ENCODE measurements at regions not wholly inside any gene's neighbourhood (a gene's known extent, or its start where the extent isn't known, plus 50 kb on each side); places are given as distances from the start of the nearest gene placed in this dataset.

DNA sequence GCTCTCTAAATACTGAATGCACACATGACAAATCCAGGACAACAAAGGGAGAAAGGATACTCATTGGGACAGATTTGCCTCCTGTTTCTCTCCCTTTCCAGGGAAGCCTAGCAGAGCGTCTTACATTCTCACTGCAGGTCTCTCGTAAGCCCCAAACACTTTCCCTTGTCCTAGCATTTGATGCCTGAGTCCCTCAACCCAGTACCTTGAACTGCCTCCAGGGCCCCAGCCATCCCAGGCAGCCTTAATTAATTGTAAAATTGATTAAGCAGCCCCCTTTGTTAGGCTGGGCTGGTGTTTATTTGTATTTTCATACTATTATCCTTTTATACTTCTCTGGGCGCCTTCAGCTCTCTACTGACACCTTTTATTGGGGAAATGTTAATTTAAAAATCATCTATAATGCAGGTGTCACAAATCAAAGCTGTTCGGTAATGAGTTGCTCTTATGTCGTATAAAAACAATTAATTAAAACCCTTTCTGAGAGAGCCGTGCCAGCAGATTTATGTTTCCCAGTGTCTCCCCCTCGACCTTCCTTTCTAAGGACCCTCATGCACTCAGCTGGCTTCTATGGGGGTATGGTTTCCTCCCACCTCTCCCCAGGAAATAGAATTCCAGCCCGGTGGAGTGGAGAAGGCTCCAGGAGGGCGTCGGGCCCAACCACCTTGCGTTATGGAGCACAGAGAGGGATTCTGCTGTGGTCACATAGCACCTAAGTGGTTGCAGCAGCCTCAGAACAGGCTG lies 243.8 kb downstream of the RPS24 start:
- no peak for ATAC-seq
- intact Hi-C loops (cut with DNase I), result no loop called here
- H3K27ac ChIP-seq, result no peak overlapping the region
- no peak for DNase-seq
- no peaks in the 10 kb centered on the region for H3K27me3 ChIP-seq
- no peak overlapping the region for H3K4me3 ChIP-seq
- H3K36me3 ChIP-seq, result no peaks in the 10 kb centered on the region
- TF ChIP-seq, protein P1, sequence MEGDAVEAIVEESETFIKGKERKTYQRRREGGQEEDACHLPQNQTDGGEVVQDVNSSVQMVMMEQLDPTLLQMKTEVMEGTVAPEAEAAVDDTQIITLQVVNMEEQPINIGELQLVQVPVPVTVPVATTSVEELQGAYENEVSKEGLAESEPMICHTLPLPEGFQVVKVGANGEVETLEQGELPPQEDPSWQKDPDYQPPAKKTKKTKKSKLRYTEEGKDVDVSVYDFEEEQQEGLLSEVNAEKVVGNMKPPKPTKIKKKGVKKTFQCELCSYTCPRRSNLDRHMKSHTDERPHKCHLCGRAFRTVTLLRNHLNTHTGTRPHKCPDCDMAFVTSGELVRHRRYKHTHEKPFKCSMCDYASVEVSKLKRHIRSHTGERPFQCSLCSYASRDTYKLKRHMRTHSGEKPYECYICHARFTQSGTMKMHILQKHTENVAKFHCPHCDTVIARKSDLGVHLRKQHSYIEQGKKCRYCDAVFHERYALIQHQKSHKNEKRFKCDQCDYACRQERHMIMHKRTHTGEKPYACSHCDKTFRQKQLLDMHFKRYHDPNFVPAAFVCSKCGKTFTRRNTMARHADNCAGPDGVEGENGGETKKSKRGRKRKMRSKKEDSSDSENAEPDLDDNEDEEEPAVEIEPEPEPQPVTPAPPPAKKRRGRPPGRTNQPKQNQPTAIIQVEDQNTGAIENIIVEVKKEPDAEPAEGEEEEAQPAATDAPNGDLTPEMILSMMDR (IDR thresholded peaks at IDR 0.05), result no peak
- H3K4me1 ChIP-seq, result no peaks in the 10 kb centered on the region
- no peaks in the 10 kb centered on the region for H3K9me3 ChIP-seq

DNA sequence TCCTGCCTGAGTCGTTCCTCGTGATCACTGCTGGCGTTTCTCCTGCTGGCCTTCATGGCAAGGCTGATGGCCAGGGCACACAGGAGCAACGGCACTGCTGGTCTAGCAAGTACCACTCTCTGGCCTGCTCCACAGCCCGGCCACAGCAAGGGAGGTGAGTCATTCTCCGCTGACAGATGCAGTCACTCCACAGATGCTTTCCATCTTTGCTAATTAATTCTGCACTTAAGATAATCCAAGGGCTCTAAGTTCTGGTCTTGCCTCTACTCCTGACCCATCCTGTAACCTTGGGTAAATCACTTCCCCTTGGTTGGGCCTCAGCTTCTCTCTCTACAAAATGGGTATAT lies 244.4 kb downstream of the RPS24 start:
- Histone ChIP-seq H3K27me3 (no peaks in the 10 kb centered on the region), H3K4me1 (no peaks in the 10 kb centered on the region), H3K27ac (no peak overlapping the region), H3K36me3 (no peaks in the 10 kb centered on the region), H3K9me3 (no peaks in the 10 kb centered on the region), H3K4me3 (no peak overlapping the region)
- TF ChIP-seq, protein P1 (IDR thresholded peaks at IDR 0.05), result no peak
- no peak for DNase-seq
- intact Hi-C loops (cut with DNase I), result no loop called here
- peak; percentile 15 for ATAC-seq

DNA sequence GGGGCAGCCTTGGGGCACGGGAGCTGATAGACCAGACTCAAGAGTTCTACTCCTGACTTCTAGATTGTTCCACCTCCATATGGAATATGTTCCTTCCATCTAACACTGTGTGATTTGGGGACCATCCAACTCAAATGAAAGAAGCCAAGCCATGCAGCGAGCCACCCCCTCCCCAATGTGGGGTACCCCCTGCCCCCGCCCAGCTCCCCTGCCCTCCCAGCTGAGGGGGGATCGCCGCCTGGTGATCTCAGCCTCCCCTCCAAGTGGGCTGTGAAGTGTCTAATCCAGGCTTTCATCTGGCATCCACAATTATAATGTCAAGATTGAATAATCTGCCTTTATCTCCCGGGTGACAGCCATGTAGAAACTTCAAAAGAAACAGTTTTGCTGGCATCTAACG lies 246.1 kb downstream of the RPS24 start:
- Histone ChIP-seq H3K27me3 (no peaks in the 10 kb centered on the region), H3K27ac (no peak overlapping the region), H3K4me3 (no peak overlapping the region), H3K9me3 (no peaks in the 10 kb centered on the region), H3K4me1 (no peaks in the 10 kb centered on the region), H3K36me3 (no peaks in the 10 kb centered on the region)
- no peak for ATAC-seq
- intact Hi-C loops (cut with DNase I), result no loop called here
- no peak for DNase-seq
- TF ChIP-seq, protein P1 (IDR thresholded peaks at IDR 0.05), result no peak

DNA sequence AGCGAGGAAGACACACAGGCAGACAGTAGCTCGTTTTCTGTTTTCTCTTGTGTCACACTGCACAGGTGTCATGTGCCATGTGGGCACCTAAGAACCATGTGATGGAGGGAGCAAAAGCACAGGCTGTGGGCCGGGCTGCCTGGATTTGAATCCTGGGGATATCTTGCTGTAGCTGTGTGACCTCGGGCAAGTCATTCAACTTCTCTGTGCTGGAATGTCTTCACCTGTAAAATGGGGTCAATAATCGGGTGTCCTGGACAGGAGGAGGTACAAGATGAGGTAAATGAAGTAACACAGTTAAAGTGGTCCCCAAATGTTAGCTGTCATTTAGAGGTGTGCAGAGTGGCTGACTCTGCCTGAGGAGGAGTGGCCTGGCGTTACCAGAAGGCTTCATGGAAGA lies 246.9 kb downstream of the RPS24 start:
- H3K27me3 ChIP-seq, result no peaks in the 10 kb centered on the region
- TF ChIP-seq, protein P1 (IDR thresholded peaks at IDR 0.05), result no peak
- no peak overlapping the region for H3K27ac ChIP-seq
- no peak for DNase-seq
- no peaks in the 10 kb centered on the region for H3K4me1 ChIP-seq
- no peaks in the 10 kb centered on the region for H3K9me3 ChIP-seq
- ATAC-seq, result no peak
- no peaks in the 10 kb centered on the region for H3K36me3 ChIP-seq
- intact Hi-C loops (cut with DNase I), result no loop called here
- H3K4me3 ChIP-seq, result no peak overlapping the region

DNA sequence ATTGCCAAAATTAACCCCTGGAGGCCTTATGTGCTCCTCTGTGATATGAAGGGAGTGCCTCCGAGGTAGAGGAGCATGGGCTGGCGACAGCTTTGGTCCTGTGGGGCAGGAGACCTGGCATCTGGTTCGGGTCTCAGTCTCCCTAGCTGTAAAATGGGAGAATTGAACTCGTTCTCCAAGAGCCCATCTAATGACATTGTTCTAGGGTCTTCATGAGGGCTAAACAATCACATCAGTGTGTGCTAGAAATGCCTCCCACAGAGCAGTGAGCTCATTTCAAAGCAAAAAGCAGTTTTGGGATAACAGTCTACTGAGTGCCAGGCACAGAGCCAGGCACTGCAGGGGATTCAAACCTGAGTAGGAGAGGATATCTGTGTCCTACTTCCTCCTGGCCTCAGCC lies 248.0 kb downstream of the RPS24 start:
- Histone ChIP-seq H3K27me3 (no peaks in the 10 kb centered on the region), H3K36me3 (no peaks in the 10 kb centered on the region), H3K4me3 (no peak overlapping the region), H3K27ac (no peak overlapping the region), H3K9me3 (no peaks in the 10 kb centered on the region), H3K4me1 (no peaks in the 10 kb centered on the region)
- DNase-seq (no peak), ATAC-seq (no peak)
- intact Hi-C loops (cut with DNase I), result no loop called here
- TF ChIP-seq, protein P1 (IDR thresholded peaks at IDR 0.05), result no peak

Data from left lung (tissue), 4 donors.